NCI-H460 (cell line): ENCODE measurements at regions not wholly inside any gene's neighbourhood (a gene's known extent, or its start where the extent isn't known, plus 50 kb on each side); places are given as distances from the start of the nearest gene placed in this dataset.
"Not testable (repeated sequence)": the region's sequence is repeated elsewhere in the genome, so short reads cannot be mapped to it uniquely, and the experiment has no call there.

ENCODE experiments used
- DNase-seq: peaks from one replicate; pipeline ENCODE4 v3.0.0-alpha.2; 2016; ENCODE audit warnings: low read depth; ENCODE audit errors: extremely low read depth

GRCh38 chr5:109987970-109988369 is 298.2 kb downstream of the MAN2A1 start:
- DNase-seq = no peak

DNA sequence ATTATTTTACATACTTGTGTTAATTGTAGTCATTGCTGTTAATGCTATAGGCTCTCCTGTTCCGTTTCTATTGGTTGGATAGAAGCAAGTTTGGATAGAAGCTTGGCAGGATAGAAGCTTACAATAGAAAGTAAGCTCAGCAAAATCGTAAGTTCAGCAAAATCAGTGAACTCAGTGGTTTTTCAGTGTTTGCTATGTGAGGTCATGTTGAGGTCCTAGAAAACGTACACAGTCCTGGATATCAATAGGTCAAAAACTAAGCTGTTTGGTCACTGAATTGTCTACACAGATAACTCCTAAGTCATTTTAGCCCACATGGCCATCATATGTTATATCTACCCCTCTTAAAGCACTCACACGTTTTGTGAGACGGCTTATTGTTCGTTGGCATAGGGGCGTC is 299.4 kb downstream of the MAN2A1 start:
- no peak for DNase-seq

- no peak for DNase-seq
Measured at GRCh38 chr5:109989994-109990722, 300.4 kb downstream of the MAN2A1 start.

- no peak for DNase-seq
Measured at GRCh38 chr5:109990723-109991359, 301.1 kb downstream of the MAN2A1 start.

DNA sequence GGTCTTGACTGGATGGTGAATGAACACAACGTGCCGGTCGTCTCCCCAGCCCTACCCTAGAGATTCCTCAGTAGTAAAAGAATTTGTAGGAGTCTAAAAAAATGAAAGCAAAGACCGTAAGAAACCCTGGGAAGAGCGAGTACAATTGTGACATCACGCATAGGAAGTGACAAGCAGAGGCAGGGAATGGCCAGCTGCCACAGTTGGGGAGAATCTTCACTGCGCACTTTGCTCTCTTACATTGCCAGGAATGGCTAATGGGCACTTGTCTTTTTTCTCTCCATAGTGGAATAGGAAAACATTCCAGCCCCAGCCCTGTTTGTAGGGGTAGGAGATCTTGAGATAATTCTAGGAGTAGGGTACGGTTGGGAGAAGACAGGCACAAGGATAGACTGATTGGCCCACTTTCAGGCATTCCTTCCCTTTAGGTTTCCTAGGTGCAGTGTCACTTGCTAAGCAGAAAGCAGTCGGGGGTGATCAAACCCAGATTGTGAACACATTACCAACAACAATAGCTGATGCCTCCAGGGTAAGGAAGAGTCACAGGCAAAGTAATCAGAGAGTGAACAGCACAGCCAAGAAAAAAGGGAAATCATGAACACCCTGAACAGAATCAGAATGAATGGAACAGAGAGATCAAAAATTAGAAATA is 302.7 kb downstream of the MAN2A1 start:
- no peak for DNase-seq

DNA sequence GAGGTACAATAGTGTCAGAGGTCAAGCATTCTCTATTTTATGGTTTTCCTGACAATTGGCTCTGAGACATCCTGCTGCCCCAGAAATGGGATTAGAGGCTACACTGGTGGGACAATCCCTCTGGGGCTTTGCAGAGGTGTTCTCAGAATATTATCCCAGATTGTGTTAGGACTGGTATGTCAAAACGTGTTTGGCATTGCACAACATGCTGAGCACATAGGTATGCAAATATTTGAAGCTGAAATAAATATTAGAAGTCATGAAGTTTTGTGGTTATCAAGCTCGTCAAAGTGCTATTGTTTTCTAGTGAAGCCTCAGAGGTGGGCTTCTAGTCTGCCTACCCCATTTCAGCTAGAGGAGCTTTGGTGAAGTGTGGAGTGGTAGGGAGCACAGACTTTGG is 304.4 kb downstream of the MAN2A1 start:
- no peak for DNase-seq

GRCh38 chr5:109996246-109996645 is 306.5 kb downstream of the MAN2A1 start:
- no peak for DNase-seq

DNA sequence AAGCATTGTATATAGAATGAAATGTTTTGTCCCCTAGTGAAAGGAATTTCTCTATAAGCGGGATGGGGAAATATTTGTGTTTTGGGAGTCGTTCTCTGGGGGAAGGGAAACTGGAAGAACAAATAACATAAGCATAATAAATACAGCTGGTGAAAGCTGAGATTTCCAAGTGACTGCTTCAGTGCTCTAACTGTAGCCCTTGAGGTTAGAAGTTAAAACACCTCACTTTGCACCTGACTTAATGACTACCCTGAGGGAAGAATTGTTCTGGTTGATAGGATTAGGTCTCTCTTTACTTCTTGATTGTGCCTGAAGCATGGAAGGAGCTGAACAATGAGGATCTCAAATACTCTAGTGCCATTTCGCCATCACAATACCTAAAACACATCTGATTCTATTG is 307.4 kb downstream of the MAN2A1 start:
- DNase-seq = no peak

DNA sequence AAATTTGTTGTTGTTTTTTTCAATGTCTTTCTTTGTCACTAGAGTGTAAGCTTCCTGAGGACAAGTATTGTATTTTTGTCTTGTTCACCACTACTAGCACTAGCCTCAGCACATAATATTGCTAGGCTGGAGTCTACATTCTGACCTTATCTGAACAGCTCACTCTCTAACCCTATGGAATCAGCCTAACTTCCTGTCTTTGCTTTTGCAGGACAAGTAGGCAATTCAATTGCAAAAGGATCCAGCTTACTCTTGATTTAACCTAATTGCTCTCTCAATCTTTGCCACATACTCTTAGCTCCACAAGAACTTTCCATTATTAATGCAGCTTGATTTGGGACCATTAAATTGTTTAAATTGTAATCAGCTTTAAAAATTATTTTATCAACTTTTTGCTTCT is 308.5 kb downstream of the MAN2A1 start:
- DNase-seq = no peak

DNA sequence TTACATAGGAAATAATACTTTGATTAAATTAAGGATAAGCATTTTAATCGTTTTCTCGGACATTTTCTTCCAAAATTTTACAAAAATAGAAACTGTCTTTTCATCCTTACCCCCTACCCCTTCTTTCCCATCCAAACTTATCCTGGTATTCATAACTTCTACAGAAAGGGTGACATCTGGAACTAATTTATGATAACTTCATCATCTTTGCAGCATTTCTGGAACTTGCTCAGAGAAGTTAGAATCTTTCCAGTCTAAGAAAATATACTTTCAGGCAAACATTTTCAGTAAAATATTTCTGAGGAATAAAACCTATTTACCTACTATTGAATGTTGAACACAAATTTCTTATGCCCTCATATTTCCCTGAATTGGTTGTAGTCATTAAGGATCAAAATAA is 309.0 kb downstream of the MAN2A1 start:
- DNase-seq = no peak

DNA sequence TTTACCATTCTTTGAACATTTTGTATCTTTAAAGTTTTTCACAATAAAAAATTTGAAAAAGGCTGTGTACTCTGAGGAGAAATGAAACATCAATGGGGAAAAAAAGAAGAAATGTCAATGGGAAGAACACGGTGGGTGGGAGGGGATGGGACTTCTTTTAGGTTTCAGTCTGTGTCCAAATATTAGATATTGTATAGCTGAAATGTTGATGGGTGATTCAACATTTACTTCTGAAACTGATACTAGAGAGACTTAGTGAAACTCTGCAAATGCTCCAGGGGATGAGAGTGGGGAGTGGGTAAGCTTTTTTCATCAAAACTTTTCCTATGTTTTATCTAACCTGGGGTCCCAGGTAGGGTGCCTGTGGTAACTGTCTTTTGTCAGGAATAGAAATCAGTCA is 311.9 kb downstream of the MAN2A1 start:
- DNase-seq = no peak

DNA sequence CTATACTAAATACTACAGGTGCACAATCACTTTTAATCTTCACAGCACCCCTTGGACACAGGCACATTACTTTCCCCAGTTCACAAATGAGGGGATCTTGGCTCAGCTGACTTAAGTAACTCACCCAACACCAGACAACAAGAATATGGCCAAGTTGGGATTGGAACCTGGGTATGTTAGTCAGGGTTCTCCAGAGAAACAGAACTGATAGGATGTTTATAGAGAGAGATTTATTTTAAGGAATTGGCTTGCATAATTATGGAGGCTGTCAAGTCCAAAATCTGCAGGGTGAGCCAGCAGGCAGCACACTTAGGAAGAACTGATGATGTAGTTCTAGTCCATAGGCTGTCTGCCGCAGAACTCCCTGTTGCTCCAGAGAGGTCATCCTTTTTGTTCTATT is 312.9 kb downstream of the MAN2A1 start:
- DNase-seq = no peak

DNA sequence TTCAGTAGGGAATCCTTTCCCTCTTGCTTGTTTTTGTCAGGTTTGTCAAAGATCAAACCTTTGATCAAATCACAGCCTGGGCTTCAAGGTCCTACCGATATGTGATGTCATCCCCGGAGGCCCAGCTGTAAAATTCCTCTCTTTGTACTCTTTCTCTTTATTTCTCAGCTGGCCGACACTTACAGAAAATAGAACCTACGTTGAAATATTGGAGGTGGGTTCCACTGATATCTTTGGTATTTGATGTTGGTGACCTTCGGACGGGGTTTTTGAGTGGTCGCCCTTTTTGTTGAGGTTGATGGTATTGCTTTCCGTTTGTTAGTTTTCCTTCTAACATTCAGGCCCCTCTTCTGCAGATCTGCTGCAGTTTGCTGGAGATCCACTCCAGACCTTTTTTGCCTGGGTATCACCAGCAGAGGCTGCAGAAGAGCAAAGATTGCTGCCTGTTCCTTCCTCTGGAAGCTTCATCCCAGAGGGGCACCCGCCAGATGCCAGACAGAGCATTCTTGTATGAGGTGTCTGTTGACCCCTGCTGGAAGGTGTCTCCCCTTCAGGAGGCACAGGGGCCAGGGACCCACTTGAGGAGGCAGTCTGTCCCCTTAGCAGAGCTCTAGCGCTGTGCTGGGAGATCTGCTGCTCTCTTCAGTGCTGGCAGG is 316.3 kb downstream of the MAN2A1 start:
- DNase-seq = not testable (repeated sequence)

- no peak for DNase-seq
Measured at GRCh38 chr5:110007101-110007500, 317.4 kb downstream of the MAN2A1 start.

GRCh38 chr5:110008131-110008530 is 318.4 kb downstream of the MAN2A1 start:
- DNase-seq = no peak

GRCh38 chr5:110012145-110012544 is 322.4 kb downstream of the MAN2A1 start:
- DNase-seq = no peak

DNA sequence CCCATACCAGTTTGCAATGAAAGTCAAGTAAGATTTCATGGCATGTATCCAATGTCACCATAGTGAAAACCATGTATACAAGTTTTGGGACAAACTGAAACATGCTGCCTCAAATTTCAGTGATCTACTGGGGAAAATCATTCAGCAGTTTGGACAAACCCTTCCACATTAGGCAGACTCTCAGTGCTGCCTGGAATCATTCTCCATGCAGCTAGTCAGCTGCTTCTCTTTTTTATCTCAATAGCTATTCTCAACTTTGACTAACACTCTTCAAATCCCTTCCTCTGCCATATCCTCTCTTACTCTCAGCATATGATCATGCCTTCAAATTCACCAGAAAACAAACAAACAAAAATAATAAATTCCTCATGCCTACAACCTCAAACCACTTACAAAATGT is 323.3 kb downstream of the MAN2A1 start:
- no peak for DNase-seq

GRCh38 chr5:110017854-110018253 is 328.1 kb downstream of the MAN2A1 start:
- DNase-seq = no peak

DNA sequence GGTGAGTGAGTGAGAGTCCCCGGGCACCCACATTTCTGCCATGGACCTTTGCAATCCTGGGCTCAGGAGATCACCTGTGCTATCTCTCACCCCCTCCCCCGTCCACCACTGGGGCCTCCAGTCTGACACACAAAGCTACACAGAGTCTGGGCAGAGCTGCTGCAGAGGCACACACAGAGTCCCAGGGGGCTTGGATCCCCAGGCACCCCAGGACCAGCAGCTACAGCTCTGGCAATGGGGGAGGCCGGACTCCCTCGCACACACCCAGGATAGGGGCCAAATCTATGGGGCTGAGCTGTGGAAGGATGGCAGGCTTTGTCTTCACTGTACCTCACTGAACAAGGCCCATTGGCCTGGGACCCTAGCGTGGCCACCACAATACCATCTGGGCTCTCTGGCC is 328.8 kb downstream of the MAN2A1 start:
- no peak for DNase-seq

DNA sequence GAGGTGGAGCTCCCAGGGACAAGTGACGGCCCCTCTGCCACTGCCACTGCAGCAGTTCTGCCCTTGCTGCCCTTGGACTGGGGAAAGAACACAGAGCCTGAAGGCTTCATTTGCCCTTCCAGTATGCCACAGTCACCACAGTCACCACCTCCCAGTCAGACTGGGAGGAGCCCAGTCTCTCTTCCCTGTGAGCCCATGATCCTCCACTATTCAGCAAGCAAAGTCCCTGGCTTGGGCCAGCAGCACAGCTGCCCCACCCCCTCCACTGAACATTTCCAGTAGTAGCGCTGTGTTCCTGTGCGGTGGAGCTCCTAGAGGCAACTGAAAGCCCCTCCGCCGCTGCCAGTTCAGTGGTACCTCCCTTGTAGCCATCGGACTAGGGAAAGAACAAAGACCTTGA is 329.4 kb downstream of the MAN2A1 start:
- no peak for DNase-seq

GRCh38 chr5:110019780-110020179 is 330.1 kb downstream of the MAN2A1 start:
- no peak for DNase-seq

GRCh38 chr5:110021251-110021650 is 331.5 kb downstream of the MAN2A1 start:
- no peak for DNase-seq
